KMS-11 (cell line): ENCODE measurements at regions not wholly inside any gene's neighbourhood (a gene's known extent, or its start where the extent isn't known, plus 50 kb on each side); places are given as distances from the start of the nearest gene placed in this dataset.

Source experiments
- H2AFZ ChIP-seq: fragments of 200-600 bp; sonication (generic); 2 replicates; pipeline ENCODE4 v1.6.1; 2016; ENCODE audit warnings: antibody characterized with exemption, mixed run types, low read depth
- H3K27ac ChIP-seq: fragments of 200-600 bp; sonication (generic); 2 replicates; pipeline ENCODE4 v1.6.1; 2016; ENCODE audit warnings: mild to moderate bottlenecking, mixed run types
- H3K27me3 ChIP-seq: fragments of 200-600 bp; sonication (generic); 2 replicates; pipeline ENCODE4 v1.6.1; 2017; ENCODE audit warnings: mild to moderate bottlenecking, low read depth, mixed run types, moderate library complexity; ENCODE audit not compliant: insufficient read depth
- H3K36me3 ChIP-seq: fragments of 200-600 bp; sonication (generic); 2 replicates; pipeline ENCODE4 v1.6.1; 2017; ENCODE audit warnings: mild to moderate bottlenecking, mixed run types; ENCODE audit not compliant: insufficient read depth
- H3K4me1 ChIP-seq: fragments of 200-600 bp; sonication (generic); 2 replicates; pipeline ENCODE4 v1.6.1; 2016; ENCODE audit warnings: mild to moderate bottlenecking, low read depth, mixed run types; ENCODE audit not compliant: poor library complexity, severe bottlenecking
- H3K4me2 ChIP-seq: fragments of 200-600 bp; sonication (generic); 2 replicates; pipeline ENCODE4 v1.7.0; 2016; ENCODE audit warnings: mild to moderate bottlenecking, mixed run types
- H3K4me3 ChIP-seq: fragments of 200-600 bp; sonication (generic); IDR thresholded peaks from 2 replicates; pipeline ENCODE4 v1.6.1; 2017; ENCODE audit warnings: low read depth, low read length, mixed read lengths; ENCODE audit not compliant: insufficient read depth
- H3K79me2 ChIP-seq: fragments of 200-600 bp; sonication (generic); 2 replicates; pipeline ENCODE4 v1.6.1; 2016; ENCODE audit warnings: low read depth, mixed run types; ENCODE audit not compliant: insufficient read depth
- H3K9ac ChIP-seq: fragments of 200-600 bp; sonication (generic); 2 replicates; pipeline ENCODE4 v1.6.1; 2016; ENCODE audit warnings: mild to moderate bottlenecking, mixed run types
- H4K20me1 ChIP-seq: fragments of 200-600 bp; sonication (generic); 2 replicates; pipeline ENCODE4 v1.6.1; 2016; ENCODE audit warnings: mild to moderate bottlenecking, mixed run types; ENCODE audit not compliant: insufficient read depth
- CTCF ChIP-seq: fragments of 200-600 bp; sonication (generic); conservative IDR thresholded peaks from 2 replicates; pipeline ENCODE4 v1.6.1; 2017; ENCODE audit warnings: low read depth, mild to moderate bottlenecking, antibody characterized with exemption, low read length, moderate library complexity, mixed read lengths

DNA sequence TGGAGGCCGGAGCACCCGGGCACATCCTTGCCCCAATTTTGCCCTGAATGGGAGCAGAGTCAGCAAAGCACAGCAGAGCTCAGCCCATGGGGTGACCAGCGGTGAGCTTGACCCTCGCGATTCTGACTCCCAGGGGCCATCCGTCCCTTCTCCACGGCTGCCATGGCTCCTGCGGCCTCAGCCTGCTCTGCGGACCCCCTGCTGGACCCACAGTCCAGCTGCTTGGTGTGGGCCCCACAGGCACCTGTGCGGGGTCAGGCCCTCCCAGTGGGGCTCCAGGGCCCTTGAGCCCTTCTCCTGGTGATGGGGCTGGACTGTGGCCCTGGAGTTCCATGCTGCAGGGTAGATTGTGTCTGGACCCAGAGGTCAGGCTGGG lies 144.2 kb downstream of the ENGASE start:
- Histone ChIP-seq H3K4me1 (no peaks in the 10 kb centered on the region), H3K4me2 (no peak overlapping the region), H2AFZ (no peak overlapping the region), H3K9ac (no peak overlapping the region), H3K36me3 (no peaks in the 10 kb centered on the region), H3K4me3 (no peak overlapping the region), H4K20me1 (no peaks in the 10 kb centered on the region), H3K27ac (no peak overlapping the region), H3K27me3 (peaks cover 94% of the 10 kb centered on the region), H3K79me2 (no peaks in the 10 kb centered on the region)
- no peak for TF ChIP-seq CTCF

DNA sequence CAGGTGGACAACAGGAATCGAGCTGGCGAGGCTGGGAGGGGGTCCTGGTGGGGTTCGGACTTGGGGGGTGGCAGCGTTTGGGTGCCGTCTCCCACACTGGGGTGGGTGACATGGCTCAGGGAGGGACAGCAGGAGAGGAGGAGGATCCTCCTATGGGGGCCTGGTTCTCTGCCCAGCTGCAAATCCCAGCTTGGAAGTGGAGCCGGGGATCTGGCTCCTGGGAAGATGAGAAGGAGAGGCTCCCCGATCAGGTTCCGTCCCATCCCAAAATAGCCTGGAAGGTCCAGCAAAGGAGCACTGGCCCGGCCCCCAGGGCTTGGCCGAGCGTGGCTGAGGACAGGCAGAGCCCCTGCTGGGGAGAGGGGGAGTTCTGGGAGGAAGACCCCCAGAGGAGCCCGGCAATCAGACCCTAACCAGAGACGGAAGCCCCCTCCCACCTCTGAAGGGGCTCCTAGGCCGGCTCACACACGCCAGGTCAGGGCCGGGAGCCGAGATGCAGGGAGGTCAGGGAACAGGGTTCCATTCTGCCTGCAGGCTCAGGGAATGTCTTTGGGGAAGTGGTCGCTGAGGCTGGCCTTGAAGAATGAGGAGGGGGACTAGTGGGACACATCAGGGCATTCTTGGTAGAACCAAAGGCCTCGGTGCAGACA lies 143.7 kb downstream of the ENGASE start:
- Histone ChIP-seq H3K79me2 (no peaks in the 10 kb centered on the region), H3K4me3 (no peak overlapping the region), H3K27ac (no peak overlapping the region), H3K4me1 (no peaks in the 10 kb centered on the region), H3K4me2 (no peak overlapping the region), H2AFZ (no peak overlapping the region), H3K27me3 (peaks cover 95% of the 10 kb centered on the region), H4K20me1 (no peaks in the 10 kb centered on the region), H3K9ac (no peak overlapping the region), H3K36me3 (no peaks in the 10 kb centered on the region)
- TF ChIP-seq CTCF, result no peak

GRCh38 chr17:79217473-79218135 lies 143.0 kb downstream of the ENGASE start:
- no peaks in the 10 kb centered on the region for H4K20me1 ChIP-seq
- H2AFZ ChIP-seq, result no peak overlapping the region
- H3K27me3 ChIP-seq, result peaks cover 95% of the 10 kb centered on the region
- no peak for TF ChIP-seq CTCF
- no peaks in the 10 kb centered on the region for H3K79me2 ChIP-seq
- no peaks in the 10 kb centered on the region for H3K36me3 ChIP-seq
- H3K4me3 ChIP-seq, result no peak overlapping the region
- no peak overlapping the region for H3K9ac ChIP-seq
- no peak overlapping the region for H3K27ac ChIP-seq
- H3K4me1 ChIP-seq, result no peaks in the 10 kb centered on the region
- H3K4me2 ChIP-seq, result no peak overlapping the region

GRCh38 chr17:79216826-79217225 lies 142.2 kb downstream of the ENGASE start:
- H3K9ac ChIP-seq, result no peak overlapping the region

More at GRCh38 chr17:79216826-79217225, 142.2 kb downstream of the ENGASE start:
- TF ChIP-seq CTCF, result no peak
- H3K27ac ChIP-seq, result no peak overlapping the region
- no peak overlapping the region for H3K4me3 ChIP-seq
- no peak overlapping the region for H3K4me2 ChIP-seq
- no peaks in the 10 kb centered on the region for H3K36me3 ChIP-seq
- H4K20me1 ChIP-seq, result no peaks in the 10 kb centered on the region
- no peak overlapping the region for H2AFZ ChIP-seq
- H3K27me3 ChIP-seq, result peaks cover 95% of the 10 kb centered on the region
- H3K79me2 ChIP-seq, result no peaks in the 10 kb centered on the region
- H3K4me1 ChIP-seq, result no peaks in the 10 kb centered on the region
